ENCODE measurements at regions not wholly inside any gene's neighbourhood (a gene's known extent, or its start where the extent isn't known, plus 50 kb on each side); places are given as distances from the start of the nearest gene placed in this dataset.

DNA sequence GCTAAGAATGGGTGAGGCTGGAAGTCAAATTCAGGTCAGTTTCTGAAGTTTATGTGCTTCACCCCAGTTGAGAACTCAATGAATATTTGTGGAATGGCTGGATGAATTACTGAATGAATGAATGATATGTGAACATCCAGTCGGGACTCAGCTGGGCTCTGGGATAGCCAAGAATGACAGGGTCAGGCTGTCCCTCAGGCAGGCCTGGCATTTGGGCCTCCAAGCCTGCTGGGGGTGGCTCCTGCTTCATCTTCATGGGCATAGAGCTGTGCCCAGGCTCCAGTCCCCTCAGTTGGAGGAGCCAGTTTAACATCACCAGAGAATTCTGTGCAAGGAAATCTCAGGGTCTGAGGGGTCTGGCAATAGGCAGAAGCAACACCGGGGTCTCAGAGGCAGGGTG, 185.8 kb downstream of the PHETA1 start:
- TF ChIP-seq YY1 (IDR thresholded peaks at IDR 0.05; ENCODE audit: low read depth, low read length) (no peak), POLR2A (IDR thresholded peaks at IDR 0.05; ENCODE audit: control extremely low read depth in 1 of 2, low read depth in 2 of 2, low read length in 2 of 2) (no peak), CHD1 (IDR thresholded peaks at IDR 0.05; ENCODE audit: low read depth, low read length) (no peak), POLR2AphosphoS5 (IDR thresholded peaks at IDR 0.05; ENCODE audit: low read depth, low read length) (no peak), CHD2 (IDR thresholded peaks at IDR 0.05; ENCODE audit: low read length) (no peak), SP1 (IDR thresholded peaks at IDR 0.05; ENCODE audit: low read depth, low read length) (no peak)
- TF ChIP-seq, protein P1, sequence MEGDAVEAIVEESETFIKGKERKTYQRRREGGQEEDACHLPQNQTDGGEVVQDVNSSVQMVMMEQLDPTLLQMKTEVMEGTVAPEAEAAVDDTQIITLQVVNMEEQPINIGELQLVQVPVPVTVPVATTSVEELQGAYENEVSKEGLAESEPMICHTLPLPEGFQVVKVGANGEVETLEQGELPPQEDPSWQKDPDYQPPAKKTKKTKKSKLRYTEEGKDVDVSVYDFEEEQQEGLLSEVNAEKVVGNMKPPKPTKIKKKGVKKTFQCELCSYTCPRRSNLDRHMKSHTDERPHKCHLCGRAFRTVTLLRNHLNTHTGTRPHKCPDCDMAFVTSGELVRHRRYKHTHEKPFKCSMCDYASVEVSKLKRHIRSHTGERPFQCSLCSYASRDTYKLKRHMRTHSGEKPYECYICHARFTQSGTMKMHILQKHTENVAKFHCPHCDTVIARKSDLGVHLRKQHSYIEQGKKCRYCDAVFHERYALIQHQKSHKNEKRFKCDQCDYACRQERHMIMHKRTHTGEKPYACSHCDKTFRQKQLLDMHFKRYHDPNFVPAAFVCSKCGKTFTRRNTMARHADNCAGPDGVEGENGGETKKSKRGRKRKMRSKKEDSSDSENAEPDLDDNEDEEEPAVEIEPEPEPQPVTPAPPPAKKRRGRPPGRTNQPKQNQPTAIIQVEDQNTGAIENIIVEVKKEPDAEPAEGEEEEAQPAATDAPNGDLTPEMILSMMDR (IDR thresholded peaks at IDR 0.05; ENCODE audit: control extremely low read depth in 1 of 3, insufficient read depth in 1 of 3, low read depth in 1 of 3, low read length in 3 of 3), result no peak
- TF ChIP-seq, protein P2, sequence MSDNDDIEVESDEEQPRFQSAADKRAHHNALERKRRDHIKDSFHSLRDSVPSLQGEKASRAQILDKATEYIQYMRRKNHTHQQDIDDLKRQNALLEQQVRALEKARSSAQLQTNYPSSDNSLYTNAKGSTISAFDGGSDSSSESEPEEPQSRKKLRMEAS (IDR thresholded peaks at IDR 0.05), result no peak
